22Rv1 (cell line): ENCODE measurements at regions not wholly inside any gene's neighbourhood (a gene's known extent, or its start where the extent isn't known, plus 50 kb on each side); places are given as distances from the start of the nearest gene placed in this dataset.

ENCODE experiments used
- CTCF ChIP-seq: fragments of 450-650 bp; IDR thresholded peaks from 2 replicates; pipeline ENCODE4 v1.5.1; 2017; ENCODE audit warnings: mild to moderate bottlenecking
- ZFX ChIP-seq: fragments of 450-650 bp; IDR thresholded peaks from 2 replicates; pipeline ENCODE4 v1.6.1; 2017; ENCODE audit warnings: antibody characterized with exemption, borderline replicate concordance

GRCh38 chrY:14238277-14238676 lies 182.2 kb downstream of the VCY1B start:
- TF ChIP-seq CTCF: no peak
- TF ChIP-seq ZFX: no peak
